ENCODE measurements at regions not wholly inside any gene's neighbourhood (a gene's known extent, or its start where the extent isn't known, plus 50 kb on each side); places are given as distances from the start of the nearest gene placed in this dataset.

- Mint-ChIP-seq H3K36me3 (ENCODE audit: low read depth) (no peaks in the 10 kb centered on the region), H3K9me3 (no peaks in the 10 kb centered on the region), H3K27me3 (ENCODE audit: low read depth) (no peaks in the 10 kb centered on the region), H3K4me3 (no peak overlapping the region), H3K4me1 (ENCODE audit: low read depth) (no peaks in the 10 kb centered on the region), H3K27ac (no peak overlapping the region)
- DNase-seq, result no peak
- CTCF ChIA-PET, result interaction anchor here (0.6 kb wide), 1 partner anchor 601 kb away, joined by 3 read pairs; no protein-coding TSS in a partner anchor
- intact Hi-C loops (cut with micrococcal nuclease), result no loop called here
These were observed 259.3 kb downstream of the MEIS1 start for GRCh38 chr2:66694087-66694860.

GRCh38 chr2:66695226-66695735 lies 260.4 kb downstream of the MEIS1 start:
- H3K4me1 Mint-ChIP-seq (ENCODE audit: low read depth), result no peaks in the 10 kb centered on the region
- CTCF ChIA-PET, result no interaction called here
- intact Hi-C loops (cut with micrococcal nuclease), result no loop called here
- H3K27ac Mint-ChIP-seq, result no peak overlapping the region
- H3K4me3 Mint-ChIP-seq, result no peak overlapping the region
- no peaks in the 10 kb centered on the region for H3K9me3 Mint-ChIP-seq
- H3K27me3 Mint-ChIP-seq (ENCODE audit: low read depth), result no peaks in the 10 kb centered on the region
- H3K36me3 Mint-ChIP-seq (ENCODE audit: low read depth), result no peaks in the 10 kb centered on the region
- no peak for DNase-seq

- Mint-ChIP-seq H3K27me3 (ENCODE audit: low read depth) (no peaks in the 10 kb centered on the region), H3K4me1 (ENCODE audit: low read depth) (no peaks in the 10 kb centered on the region), H3K4me3 (no peak overlapping the region), H3K36me3 (ENCODE audit: low read depth) (no peaks in the 10 kb centered on the region), H3K9me3 (no peaks in the 10 kb centered on the region), H3K27ac (no peak overlapping the region)
- intact Hi-C loops (cut with micrococcal nuclease), result no loop called here
- CTCF ChIA-PET, result no interaction called here
- no peak for DNase-seq
These were observed 261.4 kb downstream of the MEIS1 start for GRCh38 chr2:66696374-66696773.

- no peak overlapping the region for H3K4me3 Mint-ChIP-seq
- H3K27me3 Mint-ChIP-seq (ENCODE audit: low read depth), result no peaks in the 10 kb centered on the region
- H3K27ac Mint-ChIP-seq, result no peak overlapping the region
- CTCF ChIA-PET, result no interaction called here
- intact Hi-C loops (cut with micrococcal nuclease), result no loop called here
- no peak for DNase-seq
- no peaks in the 10 kb centered on the region for H3K4me1 Mint-ChIP-seq (ENCODE audit: low read depth)
- H3K9me3 Mint-ChIP-seq, result no peaks in the 10 kb centered on the region
- H3K36me3 Mint-ChIP-seq (ENCODE audit: low read depth), result no peaks in the 10 kb centered on the region
These were observed 262.0 kb downstream of the MEIS1 start for GRCh38 chr2:66696886-66697285.

- intact Hi-C loops (cut with micrococcal nuclease), result no loop called here
- no peak for DNase-seq
- Mint-ChIP-seq H3K4me3 (no peak overlapping the region), H3K9me3 (no peaks in the 10 kb centered on the region), H3K36me3 (ENCODE audit: low read depth) (no peaks in the 10 kb centered on the region), H3K27me3 (ENCODE audit: low read depth) (no peaks in the 10 kb centered on the region), H3K4me1 (ENCODE audit: low read depth) (no peaks in the 10 kb centered on the region), H3K27ac (no peak overlapping the region)
- CTCF ChIA-PET, result no interaction called here
These were observed 262.4 kb downstream of the MEIS1 start for GRCh38 chr2:66697366-66697765.

GRCh38 chr2:66698091-66698490 lies 263.2 kb downstream of the MEIS1 start:
- no peaks in the 10 kb centered on the region for H3K4me1 Mint-ChIP-seq (ENCODE audit: low read depth)
- intact Hi-C loops (cut with micrococcal nuclease), result no loop called here
- CTCF ChIA-PET, result no interaction called here
- no peaks in the 10 kb centered on the region for H3K36me3 Mint-ChIP-seq (ENCODE audit: low read depth)
- no peaks in the 10 kb centered on the region for H3K9me3 Mint-ChIP-seq
- DNase-seq, result no peak
- H3K27me3 Mint-ChIP-seq (ENCODE audit: low read depth), result no peaks in the 10 kb centered on the region
- no peak overlapping the region for H3K4me3 Mint-ChIP-seq
- no peak overlapping the region for H3K27ac Mint-ChIP-seq

GRCh38 chr2:66698576-66699239 lies 263.8 kb downstream of the MEIS1 start:
- H3K27me3 Mint-ChIP-seq (ENCODE audit: low read depth), result no peaks in the 10 kb centered on the region
- CTCF ChIA-PET, result no interaction called here
- intact Hi-C loops (cut with micrococcal nuclease), result no loop called here

GRCh38 chr2:66699416-66699792 lies 264.5 kb downstream of the MEIS1 start:
- Mint-ChIP-seq H3K9me3 (no peaks in the 10 kb centered on the region), H3K27ac (no peak overlapping the region), H3K4me3 (no peak overlapping the region), H3K4me1 (ENCODE audit: low read depth) (no peaks in the 10 kb centered on the region), H3K36me3 (ENCODE audit: low read depth) (no peaks in the 10 kb centered on the region), H3K27me3 (ENCODE audit: low read depth) (no peaks in the 10 kb centered on the region)
- CTCF ChIA-PET, result no interaction called here
- intact Hi-C loops (cut with micrococcal nuclease), result no loop called here
- no peak for DNase-seq

More at GRCh38 chr2:66698576-66699239, 263.8 kb downstream of the MEIS1 start:
- Mint-ChIP-seq H3K27ac (no peak overlapping the region), H3K4me3 (no peak overlapping the region), H3K9me3 (no peaks in the 10 kb centered on the region), H3K36me3 (ENCODE audit: low read depth) (no peaks in the 10 kb centered on the region), H3K4me1 (ENCODE audit: low read depth) (no peaks in the 10 kb centered on the region)
- no peak for DNase-seq

- H3K36me3 Mint-ChIP-seq (ENCODE audit: low read depth), result no peaks in the 10 kb centered on the region
- H3K4me3 Mint-ChIP-seq, result no peak overlapping the region
- no peaks in the 10 kb centered on the region for H3K9me3 Mint-ChIP-seq
- DNase-seq, result no peak
- H3K4me1 Mint-ChIP-seq (ENCODE audit: low read depth), result no peaks in the 10 kb centered on the region
- intact Hi-C loops (cut with micrococcal nuclease), result no loop called here
- no peak overlapping the region for H3K27ac Mint-ChIP-seq
- CTCF ChIA-PET, result no interaction called here
- no peaks in the 10 kb centered on the region for H3K27me3 Mint-ChIP-seq (ENCODE audit: low read depth)
These were observed 265.1 kb downstream of the MEIS1 start for GRCh38 chr2:66699793-66700676.

- H3K27ac Mint-ChIP-seq, result no peak overlapping the region
- H3K4me1 Mint-ChIP-seq (ENCODE audit: low read depth), result no peaks in the 10 kb centered on the region
- H3K36me3 Mint-ChIP-seq (ENCODE audit: low read depth), result no peaks in the 10 kb centered on the region
- no peak overlapping the region for H3K4me3 Mint-ChIP-seq
- H3K27me3 Mint-ChIP-seq (ENCODE audit: low read depth), result no peaks in the 10 kb centered on the region
- DNase-seq, result no peak
- H3K9me3 Mint-ChIP-seq, result no peaks in the 10 kb centered on the region
- intact Hi-C loops (cut with micrococcal nuclease), result no loop called here
- CTCF ChIA-PET, result no interaction called here
These were observed 265.7 kb downstream of the MEIS1 start for GRCh38 chr2:66700677-66701066.

- Mint-ChIP-seq H3K4me3 (no peak overlapping the region), H3K4me1 (ENCODE audit: low read depth) (no peaks in the 10 kb centered on the region), H3K36me3 (ENCODE audit: low read depth) (no peaks in the 10 kb centered on the region), H3K27ac (no peak overlapping the region), H3K9me3 (no peaks in the 10 kb centered on the region), H3K27me3 (ENCODE audit: low read depth) (no peaks in the 10 kb centered on the region)
- no peak for DNase-seq
- intact Hi-C loops (cut with micrococcal nuclease), result no loop called here
- CTCF ChIA-PET, result no interaction called here
These were observed 266.3 kb downstream of the MEIS1 start for GRCh38 chr2:66701251-66701650.

- Mint-ChIP-seq H3K36me3 (ENCODE audit: low read depth) (no peaks in the 10 kb centered on the region), H3K4me1 (ENCODE audit: low read depth) (no peaks in the 10 kb centered on the region), H3K4me3 (no peak overlapping the region), H3K9me3 (no peaks in the 10 kb centered on the region), H3K27me3 (ENCODE audit: low read depth) (no peaks in the 10 kb centered on the region), H3K27ac (no peak overlapping the region)
- intact Hi-C loops (cut with micrococcal nuclease), result no loop called here
- CTCF ChIA-PET, result no interaction called here
- no peak for DNase-seq
These were observed 266.7 kb downstream of the MEIS1 start for GRCh38 chr2:66701656-66702055.
